ENCODE measurements at regions not wholly inside any gene's neighbourhood (a gene's known extent, or its start where the extent isn't known, plus 50 kb on each side); places are given as distances from the start of the nearest gene placed in this dataset.

DNA sequence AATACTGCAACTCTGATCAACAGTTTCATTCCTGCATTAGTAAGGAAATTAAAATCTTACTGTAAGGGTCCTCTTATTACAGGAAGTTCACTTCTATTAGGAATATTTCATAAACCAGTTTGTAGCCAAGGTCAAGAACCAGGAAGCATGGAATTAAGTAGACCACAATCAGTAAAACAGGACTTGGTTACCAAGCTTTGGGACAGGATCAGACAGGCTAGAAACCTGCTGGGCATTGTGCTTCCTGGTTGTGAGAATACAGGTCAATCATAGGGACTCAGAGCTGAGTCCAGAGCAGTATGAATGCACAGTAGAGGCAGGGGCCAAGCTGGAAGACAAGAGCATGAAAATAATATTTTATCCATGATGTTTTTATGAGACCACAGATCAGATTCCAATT, 248.0 kb downstream of the IKZF2 start:
- Histone ChIP-seq H3F3A (ENCODE audit: insufficient read depth) (0 out of 2 replicates have a peak, but pooled peaks cover 7% of the 10 kb centered on the region), H3K9me3 (ENCODE audit: low read depth) (no peaks in the 10 kb centered on the region), H3K4me2 (ENCODE audit: unreplicated experiment) (no peak overlapping the region), H3K4me3 (no peak overlapping the region), H3K79me2 (ENCODE audit: insufficient read depth) (no peaks in the 10 kb centered on the region), H3K27me3 (replicated peaks; ENCODE audit: insufficient read depth) (no peaks in the 10 kb centered on the region), H4K20me1 (ENCODE audit: insufficient read depth) (no peaks in the 10 kb centered on the region), H3K9me2 (ENCODE audit: insufficient read depth) (no peaks in the 10 kb centered on the region), H3K9ac (no peak overlapping the region), H3K27ac (no peak overlapping the region), H3K4me1 (ENCODE audit: insufficient read depth) (peaks cover 12% of the 10 kb centered on the region), H2AFZ (no peak overlapping the region), H3K36me3 (ENCODE audit: low read depth) (no peaks in the 10 kb centered on the region)
- in situ Hi-C loops (cut with MboI) = no loop called here
- no peak for TF ChIP-seq EZH2phosphoT487 (IDR thresholded peaks at IDR 0.05; ENCODE audit: insufficient read depth, low read depth)
- TF ChIP-seq EZH2 (IDR thresholded peaks at IDR 0.05; ENCODE audit: insufficient read depth, poor library complexity, severe bottlenecking) = no peak
- no peak for DNase-seq

GRCh38 chr2:212902421-212902820, 249.0 kb downstream of the IKZF2 start:
- H3K79me2 ChIP-seq (ENCODE audit: insufficient read depth) = no peaks in the 10 kb centered on the region
- H4K20me1 ChIP-seq (ENCODE audit: insufficient read depth) = no peaks in the 10 kb centered on the region
- no peak overlapping the region for H3K9ac ChIP-seq
- H3K36me3 ChIP-seq (ENCODE audit: low read depth) = no peaks in the 10 kb centered on the region
- peaks cover 10% of the 10 kb centered on the region for H3K4me1 ChIP-seq (ENCODE audit: insufficient read depth)
- no peak overlapping the region for H2AFZ ChIP-seq
- no peak overlapping the region for H3K4me2 ChIP-seq (ENCODE audit: unreplicated experiment)
- in situ Hi-C loops (cut with MboI) = no loop called here
- 88% methylated on average over 3 of the region's 3 CpGs for WGBS, 2 experiments (ENCODE audit: low coverage in 1 of 2, low lambda C conversion rate in 2 of 2, missing lambda C conversion rate in 2 of 2)
- no peak overlapping the region for H3K4me3 ChIP-seq
- H3K27me3 ChIP-seq (replicated peaks; ENCODE audit: insufficient read depth) = no peaks in the 10 kb centered on the region
- TF ChIP-seq EZH2phosphoT487 (IDR thresholded peaks at IDR 0.05; ENCODE audit: insufficient read depth, low read depth) (no peak), EZH2 (IDR thresholded peaks at IDR 0.05; ENCODE audit: insufficient read depth, poor library complexity, severe bottlenecking) (no peak)
- no peak for DNase-seq
- peaks cover 4% of the 10 kb centered on the region; the same call in 1 of the 2 replicates for H3F3A ChIP-seq (ENCODE audit: insufficient read depth)
- no peaks in the 10 kb centered on the region for H3K9me3 ChIP-seq (ENCODE audit: low read depth)
- H3K27ac ChIP-seq = no peak overlapping the region
- H3K9me2 ChIP-seq (ENCODE audit: insufficient read depth) = no peaks in the 10 kb centered on the region

GRCh38 chr2:212901604-212902275, 249.7 kb downstream of the IKZF2 start:
- Histone ChIP-seq H3K9me3 (ENCODE audit: low read depth) (no peaks in the 10 kb centered on the region), H3F3A (ENCODE audit: insufficient read depth) (peaks cover 7% of the 10 kb centered on the region; the same call in 1 of the 2 replicates), H3K27me3 (replicated peaks; ENCODE audit: insufficient read depth) (no peaks in the 10 kb centered on the region), H3K4me1 (ENCODE audit: insufficient read depth) (peaks cover 13% of the 10 kb centered on the region), H3K27ac (no peak overlapping the region), H3K36me3 (ENCODE audit: low read depth) (no peaks in the 10 kb centered on the region), H3K9me2 (ENCODE audit: insufficient read depth) (no peaks in the 10 kb centered on the region), H4K20me1 (ENCODE audit: insufficient read depth) (no peaks in the 10 kb centered on the region), H3K4me2 (ENCODE audit: unreplicated experiment) (no peak overlapping the region), H3K4me3 (no peak overlapping the region), H3K79me2 (ENCODE audit: insufficient read depth) (no peaks in the 10 kb centered on the region), H3K9ac (no peak overlapping the region), H2AFZ (no peak overlapping the region)
- in situ Hi-C loops (cut with MboI) = no loop called here
- 85 to 87% methylated on average over 3 of the region's 3 CpGs for WGBS, 2 experiments (ENCODE audit: low coverage in 1 of 2, low lambda C conversion rate in 2 of 2, missing lambda C conversion rate in 2 of 2)
- TF ChIP-seq EZH2phosphoT487 (IDR thresholded peaks at IDR 0.05; ENCODE audit: insufficient read depth, low read depth) (no peak), EZH2 (IDR thresholded peaks at IDR 0.05; ENCODE audit: insufficient read depth, poor library complexity, severe bottlenecking) (no peak)
- no peak for DNase-seq

- Histone ChIP-seq H2AFZ (no peak overlapping the region), H4K20me1 (ENCODE audit: insufficient read depth) (no peaks in the 10 kb centered on the region), H3K9ac (no peak overlapping the region), H3K4me2 (ENCODE audit: unreplicated experiment) (no peak overlapping the region), H3K27ac (no peak overlapping the region), H3K79me2 (ENCODE audit: insufficient read depth) (no peaks in the 10 kb centered on the region), H3K9me3 (ENCODE audit: low read depth) (no peaks in the 10 kb centered on the region), H3K9me2 (ENCODE audit: insufficient read depth) (no peaks in the 10 kb centered on the region), H3K36me3 (ENCODE audit: low read depth) (no peaks in the 10 kb centered on the region), H3F3A (ENCODE audit: insufficient read depth) (peaks cover 7% of the 10 kb centered on the region; the same call in 1 of the 2 replicates), H3K27me3 (replicated peaks; ENCODE audit: insufficient read depth) (no peaks in the 10 kb centered on the region), H3K4me1 (ENCODE audit: insufficient read depth) (peaks cover 13% of the 10 kb centered on the region), H3K4me3 (no peak overlapping the region)
- no peak for TF ChIP-seq EZH2phosphoT487 (IDR thresholded peaks at IDR 0.05; ENCODE audit: insufficient read depth, low read depth)
- no peak for TF ChIP-seq EZH2 (IDR thresholded peaks at IDR 0.05; ENCODE audit: insufficient read depth, poor library complexity, severe bottlenecking)
- WGBS, 2 experiments (ENCODE audit: low coverage in 1 of 2, low lambda C conversion rate in 2 of 2, missing lambda C conversion rate in 2 of 2) = 71 to 75% methylated on average over 1 of the region's 1 CpG
- in situ Hi-C loops (cut with MboI) = no loop called here
- DNase-seq = no peak
Observed at GRCh38 chr2:212900715-212901114, 250.7 kb downstream of the IKZF2 start.
